Gastrocnemius medialis (tissue), 4 donors: ENCODE measurements at regions not wholly inside any gene's neighbourhood (a gene's known extent, or its start where the extent isn't known, plus 50 kb on each side); places are given as distances from the start of the nearest gene placed in this dataset.

Experiments used
- ATAC-seq, 2 donors: fragments of 150-250 bp; one replicate each; pipeline ENCODE4 v1.9.1; 2016
- DNase-seq, 2 donors: peaks; one replicate each; pipeline ENCODE4 v3.0.0-alpha.2; 2019
- H3K27ac ChIP-seq, 4 donors: fragments of 200-600 bp; sonication (generic); 1 replicate in 1 of 4; 2 replicates in 3 of 4; pipeline ENCODE4 v1.5.1; 2016 to 2018; ENCODE audit warnings: mild to moderate bottlenecking in 2 of 4, moderate library complexity in 1 of 4
- H3K27me3 ChIP-seq, 3 donors: fragments of 200-600 bp; sonication (generic) in 2 of 3; 1 replicate in 1 of 3; 2 replicates in 2 of 3; pipeline versions ENCODE4 v1.5.1 to v1.6.0; 2016 to 2019; ENCODE audit warnings: mild to moderate bottlenecking in 1 of 3, moderate library complexity in 1 of 3
- H3K36me3 ChIP-seq, 2 donors: fragments of 200-600 bp; sonication (generic) in 1 of 2; one replicate each; pipeline ENCODE4 v1.5.1; 2017 to 2018
- H3K4me1 ChIP-seq, 2 donors: fragments of 200-600 bp; sonication (generic) in 1 of 2; one replicate each; pipeline ENCODE4 v1.5.1; 2016 to 2017; ENCODE audit warnings: mild to moderate bottlenecking in 2 of 2
- H3K4me3 ChIP-seq, 4 donors: fragments of 200-600 bp; sonication (generic) in 3 of 4; 1 replicate in 1 of 4; 2 replicates in 3 of 4; pipeline ENCODE4 v1.5.1; 2016 to 2019; ENCODE audit warnings: mild to moderate bottlenecking in 2 of 4
- H3K9me3 ChIP-seq, 3 donors: fragments of 200-600 bp; sonication (generic) in 2 of 3; 1 replicate in 1 of 3; 2 replicates in 2 of 3; pipeline ENCODE4 v1.5.1; 2016 to 2019
- POLR2A ChIP-seq, 2 donors: fragments of 450-650 bp; IDR thresholded peaks; one replicate each; pipeline ENCODE4 v1.6.1; 2017; ENCODE audit warnings: antibody characterized with exemption in 2 of 2, mild to moderate bottlenecking in 2 of 2, moderate library complexity in 2 of 2
- in situ Hi-C, 4 donors: fragments of 200-750 bp; cut with MboI; loops; one replicate each; pipeline versions ENCODE4 v1.15.0 to v1.8.0; 2017; ENCODE audit warnings: low sequenced_read_pairs in 4 of 4
- intact Hi-C: fragments of 100-400 bp; cut with DNase I; formaldehyde crosslinking; loops from one replicate; pipeline ENCODE4 v1.15.1; 2023; ENCODE audit warnings: low total_unique reads
- TF ChIP-seq, protein P1 (sequence below), 5 experiments: fragments of 450-650 bp in 3 of 5; fragments of 200-600 bp in 2 of 5; sonication (generic) in 2 of 5; IDR thresholded peaks in 4 of 5; conservative IDR thresholded peaks in 1 of 5; 1 replicate in 4 of 5; 2 replicates in 1 of 5; pipeline ENCODE4 v1.5.1; 2016 to 2019; ENCODE audit warnings: antibody characterized with exemption in 5 of 5, mild to moderate bottlenecking in 3 of 5, moderate library complexity in 3 of 5

DNA sequence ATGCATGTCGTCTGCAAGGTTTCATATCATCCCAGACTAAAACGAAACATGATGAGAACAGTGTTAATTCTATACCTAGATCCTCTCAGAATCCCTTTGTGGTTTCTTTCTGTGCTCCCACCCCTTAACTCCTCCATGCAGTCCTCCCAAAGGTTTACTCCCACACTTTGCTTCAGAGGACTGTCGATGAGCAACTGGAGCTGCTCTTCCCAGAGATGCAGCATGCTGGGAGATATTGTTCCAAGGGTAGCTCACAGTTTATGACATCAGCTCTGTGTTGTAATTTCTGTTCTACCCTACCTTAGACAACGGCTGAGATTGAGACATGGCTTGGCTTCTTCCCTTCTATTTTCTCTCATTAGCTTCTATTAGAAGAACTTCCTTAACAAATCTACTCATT is 313.0 kb upstream of the COL8A1 start:
- no peaks in the 10 kb centered on the region for H3K27me3 ChIP-seq
- no peak overlapping the region for H3K4me3 ChIP-seq
- DNase-seq (no peak), ATAC-seq (no peak)
- intact Hi-C loops (no loop called here), in situ Hi-C loops (no loop called here)
- no peaks in the 10 kb centered on the region for H3K9me3 ChIP-seq
- H3K4me1 ChIP-seq: no peaks in the 10 kb centered on the region
- no peak overlapping the region for H3K27ac ChIP-seq
- TF ChIP-seq, protein P1, sequence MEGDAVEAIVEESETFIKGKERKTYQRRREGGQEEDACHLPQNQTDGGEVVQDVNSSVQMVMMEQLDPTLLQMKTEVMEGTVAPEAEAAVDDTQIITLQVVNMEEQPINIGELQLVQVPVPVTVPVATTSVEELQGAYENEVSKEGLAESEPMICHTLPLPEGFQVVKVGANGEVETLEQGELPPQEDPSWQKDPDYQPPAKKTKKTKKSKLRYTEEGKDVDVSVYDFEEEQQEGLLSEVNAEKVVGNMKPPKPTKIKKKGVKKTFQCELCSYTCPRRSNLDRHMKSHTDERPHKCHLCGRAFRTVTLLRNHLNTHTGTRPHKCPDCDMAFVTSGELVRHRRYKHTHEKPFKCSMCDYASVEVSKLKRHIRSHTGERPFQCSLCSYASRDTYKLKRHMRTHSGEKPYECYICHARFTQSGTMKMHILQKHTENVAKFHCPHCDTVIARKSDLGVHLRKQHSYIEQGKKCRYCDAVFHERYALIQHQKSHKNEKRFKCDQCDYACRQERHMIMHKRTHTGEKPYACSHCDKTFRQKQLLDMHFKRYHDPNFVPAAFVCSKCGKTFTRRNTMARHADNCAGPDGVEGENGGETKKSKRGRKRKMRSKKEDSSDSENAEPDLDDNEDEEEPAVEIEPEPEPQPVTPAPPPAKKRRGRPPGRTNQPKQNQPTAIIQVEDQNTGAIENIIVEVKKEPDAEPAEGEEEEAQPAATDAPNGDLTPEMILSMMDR (IDR thresholded peaks at IDR 0.05 in 4 of 5, conservative IDR thresholded peaks at IDR 0.05 in 1 of 5): no peak
- no peak for TF ChIP-seq POLR2A (IDR thresholded peaks at IDR 0.05)
- H3K36me3 ChIP-seq: no peaks in the 10 kb centered on the region

- intact Hi-C loops: no loop called here
- in situ Hi-C loops: no loop called here
These were observed 313.7 kb upstream of the COL8A1 start for GRCh38 chr3:99324636-99325203.

GRCh38 chr3:99323940-99324339 is 314.5 kb upstream of the COL8A1 start:
- H3K4me3 ChIP-seq: no peak overlapping the region
- TF ChIP-seq, protein P1 (IDR thresholded peaks at IDR 0.05 in 4 of 5, conservative IDR thresholded peaks at IDR 0.05 in 1 of 5): no peak
- TF ChIP-seq POLR2A (IDR thresholded peaks at IDR 0.05): no peak
- intact Hi-C loops (no loop called here), in situ Hi-C loops (no loop called here)
- H3K27ac ChIP-seq: no peak overlapping the region
- H3K27me3 ChIP-seq: no peaks in the 10 kb centered on the region
- no peak for ATAC-seq
- no peaks in the 10 kb centered on the region for H3K9me3 ChIP-seq
- H3K4me1 ChIP-seq: no peaks in the 10 kb centered on the region
- no peaks in the 10 kb centered on the region for H3K36me3 ChIP-seq
- DNase-seq: no peak

More at GRCh38 chr3:99324636-99325203, 313.7 kb upstream of the COL8A1 start:
- no peak for ATAC-seq
- Histone ChIP-seq H3K9me3 (no peaks in the 10 kb centered on the region), H3K36me3 (no peaks in the 10 kb centered on the region), H3K4me3 (no peak overlapping the region), H3K4me1 (no peaks in the 10 kb centered on the region), H3K27ac (no peak overlapping the region), H3K27me3 (no peaks in the 10 kb centered on the region)
- DNase-seq: no peak
- TF ChIP-seq, protein P1 (IDR thresholded peaks at IDR 0.05 in 4 of 5, conservative IDR thresholded peaks at IDR 0.05 in 1 of 5): no peak
- no peak for TF ChIP-seq POLR2A (IDR thresholded peaks at IDR 0.05)

DNA sequence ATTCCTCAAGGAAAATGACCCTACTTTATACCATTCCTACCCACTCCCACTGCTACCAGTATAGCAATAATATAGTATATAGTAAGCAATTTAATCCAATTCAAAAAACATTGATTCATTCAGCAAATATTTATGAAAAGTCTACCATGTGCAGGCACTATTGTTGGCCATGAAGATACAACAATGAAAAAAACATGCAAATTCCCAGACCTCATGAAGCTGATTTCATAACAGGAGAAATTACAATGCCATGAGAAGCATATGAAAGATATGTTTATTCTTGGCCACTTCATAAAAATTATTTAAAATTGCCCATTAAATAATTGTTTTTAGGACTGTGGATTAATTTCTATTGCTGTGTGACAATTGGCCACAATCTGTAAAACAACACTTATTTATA is 315.8 kb upstream of the COL8A1 start:
- intact Hi-C loops (no loop called here), in situ Hi-C loops (no loop called here)
- H3K4me3 ChIP-seq: no peak overlapping the region
- H3K27ac ChIP-seq: no peak overlapping the region
- TF ChIP-seq, protein P1 (IDR thresholded peaks at IDR 0.05 in 4 of 5, conservative IDR thresholded peaks at IDR 0.05 in 1 of 5): no peak
- TF ChIP-seq POLR2A (IDR thresholded peaks at IDR 0.05): no peak
- H3K36me3 ChIP-seq: no peaks in the 10 kb centered on the region
- DNase-seq: no peak
- no peak for ATAC-seq
- H3K4me1 ChIP-seq: no peaks in the 10 kb centered on the region
- H3K27me3 ChIP-seq: no peaks in the 10 kb centered on the region
- no peaks in the 10 kb centered on the region for H3K9me3 ChIP-seq

- no peak for TF ChIP-seq POLR2A (IDR thresholded peaks at IDR 0.05)
- TF ChIP-seq, protein P1 (IDR thresholded peaks at IDR 0.05 in 4 of 5, conservative IDR thresholded peaks at IDR 0.05 in 1 of 5): no peak
- in situ Hi-C loops: no loop called here
- H3K4me3 ChIP-seq: no peak overlapping the region
- H3K9me3 ChIP-seq: no peaks in the 10 kb centered on the region
- H3K27me3 ChIP-seq: no peaks in the 10 kb centered on the region
- no peaks in the 10 kb centered on the region for H3K36me3 ChIP-seq
- H3K27ac ChIP-seq: no peak overlapping the region
- ATAC-seq (no peak), DNase-seq (no peak)
- no peaks in the 10 kb centered on the region for H3K4me1 ChIP-seq
- intact Hi-C loops: no loop called here
These were observed 317.1 kb upstream of the COL8A1 start for GRCh38 chr3:99321261-99321660.
